GM20000 (cell line): ENCODE measurements at regions not wholly inside any gene's neighbourhood (a gene's known extent, or its start where the extent isn't known, plus 50 kb on each side); places are given as distances from the start of the nearest gene placed in this dataset.

Experiments
- DNase-seq: peaks from one replicate; pipeline ENCODE4 v3.0.0; 2012; ENCODE audit warnings: low spot score
- CTCF ChIP-seq: IDR thresholded peaks from 2 replicates; pipeline ENCODE4 v1.5.1; 2012; ENCODE audit warnings: mild to moderate bottlenecking, control low read depth; ENCODE audit errors: extremely low read depth, missing control alignments

GRCh38 chr13:73902296-73902695 lies 231.9 kb downstream of the KLF12 start:
- TF ChIP-seq CTCF: no peak
- no peak for DNase-seq

DNA sequence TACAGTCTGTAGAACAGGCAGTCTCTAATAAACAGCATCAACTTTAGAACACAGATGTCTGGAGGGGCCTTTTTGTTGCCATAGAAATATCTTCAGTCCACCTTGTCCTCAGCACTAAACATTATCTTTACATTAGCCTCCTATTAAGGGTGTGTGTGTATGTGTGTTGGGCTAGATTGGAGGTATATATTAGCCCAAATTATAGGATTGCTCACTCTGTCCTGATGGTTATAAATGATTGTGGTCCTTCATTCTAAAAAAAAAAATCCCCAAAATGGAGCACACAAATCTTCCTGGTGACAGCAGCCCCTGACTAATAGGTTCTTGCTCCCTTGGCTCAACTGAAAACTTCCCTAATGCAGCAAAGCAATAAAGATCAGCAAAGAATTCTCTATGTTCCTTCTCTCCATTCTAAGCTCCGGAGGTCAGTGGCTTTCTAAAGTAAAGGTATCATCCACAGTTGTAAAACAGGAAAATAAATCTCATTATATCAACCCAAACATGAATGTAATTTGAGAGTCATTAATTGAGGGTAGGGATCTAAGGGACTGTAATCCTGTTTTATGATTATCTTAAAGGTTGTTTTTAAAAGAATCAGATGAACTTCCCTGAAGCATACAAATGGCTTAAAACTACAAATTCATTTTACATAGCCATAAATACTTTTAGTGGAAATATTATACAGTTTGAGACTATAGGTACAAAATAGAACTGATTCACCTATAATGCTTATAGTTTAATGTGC lies 232.7 kb downstream of the KLF12 start:
- DNase-seq: no peak
- no peak for TF ChIP-seq CTCF

GRCh38 chr13:73900591-73900990 lies 233.6 kb downstream of the KLF12 start:
- no peak for TF ChIP-seq CTCF
- no peak for DNase-seq

GRCh38 chr13:73898899-73899298 lies 235.3 kb downstream of the KLF12 start:
- DNase-seq: no peak
- no peak for TF ChIP-seq CTCF

- TF ChIP-seq CTCF: no peak
- DNase-seq: no peak
These were observed 235.9 kb downstream of the KLF12 start for GRCh38 chr13:73898276-73898675.

GRCh38 chr13:73894995-73895571 lies 239.1 kb downstream of the KLF12 start:
- TF ChIP-seq CTCF: no peak
- DNase-seq: no peak

- no peak for DNase-seq
These were observed 240.4 kb downstream of the KLF12 start for GRCh38 chr13:73893833-73894232.

More at GRCh38 chr13:73893833-73894232, 240.4 kb downstream of the KLF12 start:
- no peak for TF ChIP-seq CTCF
